ENCODE measurements at regions not wholly inside any gene's neighbourhood (a gene's known extent, or its start where the extent isn't known, plus 50 kb on each side); places are given as distances from the start of the nearest gene placed in this dataset.

GRCh38 chr3:5445676-5446201, 258.2 kb downstream of the EDEM1 start:
- no peak for TF ChIP-seq CTCF (IDR thresholded peaks at IDR 0.05)
- TF ChIP-seq POLR2A (IDR thresholded peaks at IDR 0.05): no peak
- TF ChIP-seq EP300 (IDR thresholded peaks at IDR 0.05): no peak
